Neural cell (in vitro differentiated cells): ENCODE measurements at regions not wholly inside any gene's neighbourhood (a gene's known extent, or its start where the extent isn't known, plus 50 kb on each side); places are given as distances from the start of the nearest gene placed in this dataset.

Experiments used
- H2AFZ ChIP-seq: fragments of 200-600, 300-800 bp; sonication (generic), shearing (Covaris generic); 2 replicates; pipeline ENCODE4 v1.6.0; 2014; ENCODE audit warnings: low read depth, mild to moderate bottlenecking, antibody characterized with exemption, low read length, moderate library complexity
- H3F3A ChIP-seq: fragments of 200-600 bp; shearing (Covaris generic); 2 replicates; pipeline ENCODE4 v1.6.1; 2016; ENCODE audit warnings: mild to moderate bottlenecking, moderate library complexity, mixed read lengths, antibody characterized with exemption, low read length; ENCODE audit not compliant: insufficient read depth, poor library complexity, severe bottlenecking
- H3K27ac ChIP-seq: fragments of 200-600, 300-800 bp; sonication (generic), shearing (Covaris generic); 2 replicates; pipeline ENCODE4 v1.5.1; 2014; ENCODE audit warnings: mild to moderate bottlenecking, low read length, moderate library complexity
- H3K27me3 ChIP-seq: fragments of 300-800, 200-600 bp; sonication (generic), shearing (Covaris generic); 2 replicates; pipeline ENCODE4 v1.6.0; 2014; ENCODE audit warnings: mild to moderate bottlenecking, low read depth, low read length, moderate library complexity; ENCODE audit not compliant: insufficient read depth
- H3K36me3 ChIP-seq: fragments of 300-800, 200-600 bp; sonication (generic), shearing (Covaris generic); 2 replicates; pipeline ENCODE4 v1.5.1; 2014; ENCODE audit warnings: mild to moderate bottlenecking, antibody characterized with exemption, low read length, moderate library complexity; ENCODE audit not compliant: insufficient read depth
- H3K4me2 ChIP-seq: fragments of 300-800, 200-600 bp; sonication (generic), shearing (Covaris generic); 2 replicates; pipeline ENCODE4 v1.6.0; 2014; ENCODE audit warnings: mild to moderate bottlenecking, low read length
- H3K4me3 ChIP-seq: fragments of 300-800, 200-600 bp; sonication (generic), shearing (Covaris generic); 2 replicates; pipeline ENCODE4 v1.5.1; 2014; ENCODE audit warnings: mild to moderate bottlenecking, low read length, moderate library complexity
- H3K79me2 ChIP-seq: fragments of 200-600 bp; shearing (Covaris generic); replicated peaks from 2 replicates; pipeline ENCODE4 v1.6.0; 2014; ENCODE audit warnings: mild to moderate bottlenecking, low read length, moderate library complexity; ENCODE audit not compliant: insufficient read depth
- H3K9ac ChIP-seq: fragments of 300-800, 200-600 bp; sonication (generic), shearing (Covaris generic); 2 replicates; pipeline ENCODE4 v1.6.1; 2016; ENCODE audit warnings: mild to moderate bottlenecking, low read length, mixed read lengths
- H3K9me2 ChIP-seq: fragments of 200-600 bp; shearing (Covaris generic); 2 replicates; pipeline ENCODE4 v1.6.1; 2016; ENCODE audit warnings: mild to moderate bottlenecking, low read length, mixed read lengths; ENCODE audit not compliant: insufficient read depth
- H3K9me3 ChIP-seq: fragments of 200-600, 300-800 bp; sonication (generic), shearing (Covaris generic); 2 replicates; pipeline ENCODE4 v1.6.1; 2016; ENCODE audit warnings: mild to moderate bottlenecking, mixed run types, low read length, moderate library complexity, mixed read lengths
- H4K20me1 ChIP-seq: fragments of 200-600 bp; shearing (Covaris generic); 2 replicates; pipeline ENCODE4 v1.6.1; 2016; ENCODE audit warnings: mild to moderate bottlenecking, mixed run types; ENCODE audit not compliant: insufficient read depth
- CTCF ChIP-seq: fragments of 450-650 bp; IDR thresholded peaks from 2 replicates; pipeline ENCODE4 v1.5.1; 2014; ENCODE audit warnings: antibody characterized with exemption, mild to moderate bottlenecking, moderate library complexity; ENCODE audit not compliant: poor library complexity, severe bottlenecking
- EP300 ChIP-seq: fragments of 450-650 bp; conservative IDR thresholded peaks from 2 replicates; pipeline ENCODE4 v1.6.1; 2014; ENCODE audit warnings: antibody characterized with exemption, mild to moderate bottlenecking, moderate library complexity; ENCODE audit not compliant: poor library complexity, severe bottlenecking
- EZH2 ChIP-seq: fragments of 200-600, 300-800 bp; shearing (Covaris generic), sonication (generic); IDR thresholded peaks from 2 replicates; pipeline ENCODE4 v1.6.1; 2014; ENCODE audit warnings: antibody characterized with exemption, low read length, borderline replicate concordance, mild to moderate bottlenecking; ENCODE audit not compliant: insufficient read depth, poor library complexity, severe bottlenecking
- MXI1 ChIP-seq: fragments of 450-650 bp; conservative IDR thresholded peaks from 2 replicates; pipeline ENCODE4 v1.6.1; 2014; ENCODE audit warnings: antibody characterized with exemption, mild to moderate bottlenecking; ENCODE audit not compliant: poor library complexity, severe bottlenecking
- POLR2AphosphoS5 ChIP-seq: IDR thresholded peaks from 2 replicates; pipeline ENCODE4 v1.6.1; 2012
- RAD21 ChIP-seq: fragments of 450-650 bp; conservative IDR thresholded peaks from 2 replicates; pipeline ENCODE4 v1.6.1; 2014; ENCODE audit warnings: antibody characterized with exemption, mild to moderate bottlenecking, moderate library complexity
- REST ChIP-seq: IDR thresholded peaks from 2 replicates; pipeline ENCODE4 v1.6.1; 2012; ENCODE audit warnings: borderline replicate concordance
- SMC3 ChIP-seq: fragments of 450-650 bp; conservative IDR thresholded peaks from 2 replicates; pipeline ENCODE4 v1.6.1; 2014; ENCODE audit warnings: antibody characterized with exemption, mild to moderate bottlenecking, moderate library complexity; ENCODE audit not compliant: poor library complexity
- TAF1 ChIP-seq: IDR thresholded peaks from 2 replicates; pipeline ENCODE4 v1.6.1; 2012; ENCODE audit warnings: low read depth

DNA sequence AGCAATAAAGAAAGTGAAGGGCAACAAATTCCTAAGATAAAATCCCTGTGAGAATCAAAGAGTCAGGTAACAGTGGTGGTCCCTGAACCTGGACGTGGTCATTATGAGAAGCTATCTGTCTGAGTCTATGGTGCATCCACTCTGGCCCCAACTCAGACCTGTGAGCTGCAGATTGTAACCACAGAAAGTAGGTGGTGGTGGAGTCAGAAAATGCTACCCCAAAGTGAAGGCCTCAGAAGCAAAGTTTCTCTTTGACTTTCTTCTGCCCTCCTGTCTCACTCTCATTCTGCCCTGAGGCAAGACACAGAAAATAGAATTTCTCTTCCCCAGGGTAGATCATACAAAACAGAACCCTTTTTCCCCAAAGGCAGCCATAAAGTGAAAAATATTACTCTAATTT is 84.1 kb upstream of the NEIL3 start:
- Histone ChIP-seq H4K20me1 (no peaks in the 10 kb centered on the region), H3F3A (no peaks in the 10 kb centered on the region), H3K9ac (no peak overlapping the region), H3K9me3 (no peaks in the 10 kb centered on the region), H3K9me2 (no peaks in the 10 kb centered on the region), H3K4me2 (no peak overlapping the region), H3K4me3 (no peak overlapping the region), H3K79me2 (no peaks in the 10 kb centered on the region), H3K27me3 (no peaks in the 10 kb centered on the region), H3K27ac (no peak overlapping the region), H3K36me3 (no peaks in the 10 kb centered on the region), H2AFZ (no peak overlapping the region)
- TF ChIP-seq RAD21 (no peak), EP300 (no peak), TAF1 (no peak), CTCF (no peak), POLR2AphosphoS5 (no peak), REST (no peak), SMC3 (no peak), MXI1 (no peak), EZH2 (no peak)

GRCh38 chr4:177227636-177228035 is 82.0 kb upstream of the NEIL3 start:
- no peaks in the 10 kb centered on the region for H4K20me1 ChIP-seq
- H3F3A ChIP-seq: no peaks in the 10 kb centered on the region
- no peaks in the 10 kb centered on the region for H3K27me3 ChIP-seq
- H3K4me2 ChIP-seq: no peak overlapping the region
- H3K9ac ChIP-seq: no peak overlapping the region
- H3K4me3 ChIP-seq: no peak overlapping the region
- H2AFZ ChIP-seq: no peak overlapping the region
- no peaks in the 10 kb centered on the region for H3K9me2 ChIP-seq
- no peaks in the 10 kb centered on the region for H3K36me3 ChIP-seq
- TF ChIP-seq TAF1: no peak
- no peak for TF ChIP-seq REST
- no peak for TF ChIP-seq EZH2
- TF ChIP-seq MXI1: no peak
- TF ChIP-seq EP300: no peak
- TF ChIP-seq SMC3: no peak
- TF ChIP-seq POLR2AphosphoS5: no peak
- no peak for TF ChIP-seq CTCF
- no peaks in the 10 kb centered on the region for H3K79me2 ChIP-seq
- H3K27ac ChIP-seq: no peak overlapping the region
- H3K9me3 ChIP-seq: no peaks in the 10 kb centered on the region
